CD4-positive, alpha-beta memory T cell (primary cell): ENCODE measurements at regions not wholly inside any gene's neighbourhood (a gene's known extent, or its start where the extent isn't known, plus 50 kb on each side); places are given as distances from the start of the nearest gene placed in this dataset.
A peak's percentile ranks its signal among the peaks of the same experiment; 100 is the strongest.

Experiments used
- CTCF ChIA-PET: fragments of 350-600 bp; sonication (Branson Sonifier 250); formaldehyde crosslinking; loops from one replicate; lab custom pipeline; 2021; ENCODE audit warnings: inconsistent platforms; ENCODE audit not compliant: partially characterized antibody; lab: Charles Lee
- POLR2A ChIA-PET: fragments of 350-600 bp; sonication (Branson Sonifier 250); formaldehyde crosslinking; loops from one replicate; lab custom pipeline; 2021; ENCODE audit not compliant: partially characterized antibody; lab: Charles Lee
- DNase-seq, 5 donors: peaks; one replicate each; pipeline versions ENCODE4 v3.0.0 to v3.0.0-alpha.2; 2020 to 2022; ENCODE audit warnings: mixed read lengths in 1 of 5
- H3K27ac ChIP-seq: one replicate; pipeline ENCODE4 v1.7.0; 2013; ENCODE audit warnings: low read depth, low read length
- H3K27me3 ChIP-seq: 2 replicates; pipeline ENCODE4 v1.7.0; 2013; ENCODE audit warnings: mild to moderate bottlenecking, low read length, moderate library complexity; ENCODE audit not compliant: insufficient read depth
- H3K36me3 ChIP-seq: 2 replicates; pipeline ENCODE4 v1.7.0; 2013; ENCODE audit warnings: mild to moderate bottlenecking, low read length, moderate library complexity; ENCODE audit not compliant: insufficient read depth
- H3K4me1 ChIP-seq: 2 replicates; pipeline ENCODE4 v1.7.0; 2013; ENCODE audit warnings: mild to moderate bottlenecking, low read length, moderate library complexity; ENCODE audit not compliant: insufficient read depth
- H3K4me3 ChIP-seq, 2 donors: one replicate each; pipeline ENCODE4 v1.7.0; 2013; ENCODE audit warnings: low read length in 2 of 2, mild to moderate bottlenecking in 1 of 2
- H3K9me3 ChIP-seq, 2 donors: one replicate each; pipeline ENCODE4 v1.7.0; 2013; ENCODE audit warnings: low read length in 2 of 2, control low read depth in 1 of 2; ENCODE audit not compliant: control insufficient read depth in 1 of 2
- H3K27ac Mint-ChIP-seq, 7 donors: one replicate each; pipeline ENCODE4 v1.8.0; 2020 to 2021; ENCODE audit warnings: mixed read lengths in 7 of 7, mild to moderate bottlenecking in 6 of 7, inconsistent platforms in 3 of 7, moderate library complexity in 3 of 7
- H3K27me3 Mint-ChIP-seq, 2 donors: one replicate each; pipeline ENCODE4 v1.8.0; 2020 to 2021; ENCODE audit warnings: mixed read lengths in 2 of 2
- H3K36me3 Mint-ChIP-seq, 2 donors: one replicate each; pipeline ENCODE4 v1.8.0; 2020 to 2021; ENCODE audit warnings: mixed read lengths in 2 of 2, inconsistent platforms in 1 of 2, mild to moderate bottlenecking in 1 of 2
- H3K4me1 Mint-ChIP-seq, 4 donors: one replicate each; pipeline ENCODE4 v1.8.0; 2020 to 2021; ENCODE audit warnings: mixed read lengths in 4 of 4, mild to moderate bottlenecking in 1 of 4
- H3K4me3 Mint-ChIP-seq, 8 donors: one replicate each; pipeline ENCODE4 v1.8.0; 2020 to 2021; ENCODE audit warnings: mixed read lengths in 8 of 8, mild to moderate bottlenecking in 7 of 8, moderate library complexity in 6 of 8, inconsistent platforms in 3 of 8
- H3K9me3 Mint-ChIP-seq, 8 donors: one replicate each; pipeline ENCODE4 v1.8.0; 2020 to 2021; ENCODE audit warnings: mixed read lengths in 8 of 8, mild to moderate bottlenecking in 5 of 8, inconsistent platforms in 3 of 8, moderate library complexity in 1 of 8
- intact Hi-C: fragments of 100-400 bp; cut with micrococcal nuclease; formaldehyde crosslinking; loops from one replicate; pipeline ENCODE4 v1.15.1; 2023

GRCh38 chr1:216898801-216899200, 175.6 kb upstream of the ESRRG start:
- Mint-ChIP-seq H3K4me3 (no peak overlapping the region), H3K36me3 (no peaks in the 10 kb centered on the region), H3K27ac (no peak overlapping the region), H3K27me3 (no peaks in the 10 kb centered on the region), H3K9me3 (peaks cover 0 to 5% (median 4%) of the 10 kb centered on the region in 8 donors), H3K4me1 (no peaks in the 10 kb centered on the region)
- ChIA-PET POLR2A (no interaction called here), CTCF (no interaction called here)
- H3K4me3 ChIP-seq, result no peak overlapping the region
- H3K4me1 ChIP-seq, result no peaks in the 10 kb centered on the region
- DNase-seq, result no peak
- H3K27ac ChIP-seq, result no peak overlapping the region
- intact Hi-C loops, result no loop called here
- H3K27me3 ChIP-seq, result no peaks in the 10 kb centered on the region
- no peaks in the 10 kb centered on the region for H3K9me3 ChIP-seq
- no peaks in the 10 kb centered on the region for H3K36me3 ChIP-seq

DNA sequence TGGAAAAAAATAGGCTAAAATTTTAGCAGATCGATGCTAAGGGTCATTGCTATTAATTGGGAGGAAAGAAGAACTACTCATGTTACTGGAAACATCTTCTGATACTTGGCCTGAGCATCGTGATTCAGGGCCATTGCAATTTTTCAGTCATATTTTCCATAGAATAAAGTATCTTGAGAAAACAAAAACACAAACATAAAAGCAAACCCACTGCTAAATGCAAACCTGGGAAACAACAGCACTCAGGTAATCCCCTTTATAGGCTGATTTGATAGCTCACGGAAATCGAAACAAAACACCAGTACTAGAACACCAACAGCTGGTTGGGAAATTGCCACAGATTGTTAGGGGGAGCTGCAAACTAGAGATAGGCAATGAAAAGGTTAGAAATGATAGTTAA, 172.9 kb upstream of the ESRRG start:
- H3K9me3 Mint-ChIP-seq, result peaks cover 0 to 5% (median 3%) of the 10 kb centered on the region in 8 donors
- Histone ChIP-seq H3K4me3 (no peak overlapping the region), H3K4me1 (no peaks in the 10 kb centered on the region), H3K27ac (no peak overlapping the region), H3K36me3 (no peaks in the 10 kb centered on the region), H3K9me3 (no peaks in the 10 kb centered on the region), H3K27me3 (no peaks in the 10 kb centered on the region)
- ChIA-PET CTCF (no interaction called here), POLR2A (no interaction called here)
- H3K27ac Mint-ChIP-seq, result no peak overlapping the region
- H3K4me3 Mint-ChIP-seq, result no peak overlapping the region
- H3K36me3 Mint-ChIP-seq, result no peaks in the 10 kb centered on the region
- intact Hi-C loops, result no loop called here
- no peaks in the 10 kb centered on the region for H3K27me3 Mint-ChIP-seq
- no peak for DNase-seq
- no peaks in the 10 kb centered on the region for H3K4me1 Mint-ChIP-seq

DNA sequence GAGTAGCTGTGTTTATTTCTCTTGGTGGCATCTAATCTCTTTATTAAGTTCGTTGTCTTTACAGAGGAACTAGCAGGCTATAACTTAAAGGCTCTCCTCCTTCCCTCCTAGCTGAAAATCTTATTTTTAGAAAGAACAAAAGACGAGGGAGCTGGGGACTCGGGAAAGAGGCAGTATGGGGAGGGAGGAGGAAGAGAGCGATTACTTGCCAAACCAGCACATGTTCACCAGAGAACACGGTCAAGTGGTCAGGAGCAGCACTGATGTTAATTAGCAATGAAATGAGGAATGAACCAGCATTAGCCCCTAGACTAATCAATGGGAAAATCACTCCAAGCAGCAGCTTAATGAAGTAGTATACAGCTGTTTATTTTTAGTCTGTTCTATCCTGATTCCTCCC, 171.3 kb upstream of the ESRRG start:
- no peak for DNase-seq
- Mint-ChIP-seq H3K4me3 (no peak overlapping the region), H3K36me3 (no peaks in the 10 kb centered on the region), H3K9me3 (peaks cover 0 to 5% (median 2%) of the 10 kb centered on the region in 8 donors), H3K4me1 (no peaks in the 10 kb centered on the region), H3K27me3 (no peaks in the 10 kb centered on the region), H3K27ac (no peak overlapping the region)
- Histone ChIP-seq H3K27ac (no peak overlapping the region), H3K27me3 (no peaks in the 10 kb centered on the region), H3K36me3 (no peaks in the 10 kb centered on the region), H3K4me1 (no peaks in the 10 kb centered on the region), H3K9me3 (no peaks in the 10 kb centered on the region), H3K4me3 (no peak overlapping the region)
- CTCF ChIA-PET, result no interaction called here
- intact Hi-C loops, result no loop called here
- POLR2A ChIA-PET, result no interaction called here

DNA sequence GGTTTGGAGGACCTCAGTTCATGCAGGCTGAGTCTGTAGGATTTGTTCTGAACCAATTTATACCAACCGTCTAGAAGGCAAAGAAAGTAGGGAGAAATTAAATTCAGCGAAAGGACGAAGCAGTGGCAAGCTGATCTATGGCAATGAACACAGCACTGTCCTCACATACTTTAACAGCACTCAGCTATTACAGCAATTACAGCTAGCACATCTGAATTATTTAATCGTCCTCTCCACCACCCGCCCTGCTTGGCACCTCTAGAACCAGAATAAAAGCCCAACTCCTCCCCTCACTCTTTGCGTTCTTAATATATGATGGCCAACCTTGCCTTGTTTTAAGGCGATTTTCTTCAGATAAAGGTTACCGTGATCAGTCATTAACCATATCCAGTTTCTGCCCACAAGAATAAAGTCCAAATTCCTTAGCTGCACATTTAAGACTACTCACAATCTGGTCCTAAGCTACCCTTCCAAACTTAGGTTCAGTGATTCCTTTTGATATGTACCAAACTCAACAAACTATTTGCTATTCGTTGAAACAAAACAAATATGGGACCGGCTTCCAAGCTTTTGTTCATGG, 169.4 kb upstream of the ESRRG start:
- no peaks in the 10 kb centered on the region for H3K9me3 ChIP-seq
- H3K4me3 Mint-ChIP-seq, result no peak overlapping the region
- no peaks in the 10 kb centered on the region for H3K27me3 Mint-ChIP-seq
- H3K36me3 ChIP-seq, result no peaks in the 10 kb centered on the region
- H3K27ac ChIP-seq, result no peak overlapping the region
- no peak for DNase-seq
- no peaks in the 10 kb centered on the region for H3K27me3 ChIP-seq
- peak overlapping the region in 1 of 7 donors; percentile 4 for H3K27ac Mint-ChIP-seq
- no peaks in the 10 kb centered on the region for H3K36me3 Mint-ChIP-seq
- intact Hi-C loops, result no loop called here
- no peaks in the 10 kb centered on the region for H3K4me1 Mint-ChIP-seq
- CTCF ChIA-PET, result no interaction called here
- H3K4me1 ChIP-seq, result no peaks in the 10 kb centered on the region
- H3K9me3 Mint-ChIP-seq, result peaks cover 0 to 5% (median 2%) of the 10 kb centered on the region in 8 donors
- POLR2A ChIA-PET, result no interaction called here
- no peak overlapping the region for H3K4me3 ChIP-seq

GRCh38 chr1:216890871-216891270, 167.6 kb upstream of the ESRRG start:
- H3K4me3 ChIP-seq, result no peak overlapping the region
- H3K4me1 ChIP-seq, result no peaks in the 10 kb centered on the region
- POLR2A ChIA-PET, result no interaction called here
- H3K36me3 Mint-ChIP-seq, result no peaks in the 10 kb centered on the region
- H3K9me3 Mint-ChIP-seq, result peaks cover 0 to 4% (median 0%) of the 10 kb centered on the region in 8 donors
- H3K9me3 ChIP-seq, result no peaks in the 10 kb centered on the region
- no peak overlapping the region for H3K27ac ChIP-seq
- no peaks in the 10 kb centered on the region for H3K27me3 ChIP-seq
- no peaks in the 10 kb centered on the region for H3K36me3 ChIP-seq
- H3K27me3 Mint-ChIP-seq, result no peaks in the 10 kb centered on the region
- H3K4me3 Mint-ChIP-seq, result no peak overlapping the region
- H3K4me1 Mint-ChIP-seq, result no peaks in the 10 kb centered on the region
- intact Hi-C loops, result no loop called here
- CTCF ChIA-PET, result no interaction called here
- no peak overlapping the region for H3K27ac Mint-ChIP-seq
- no peak for DNase-seq

- Histone ChIP-seq H3K27ac (no peak overlapping the region), H3K4me1 (no peaks in the 10 kb centered on the region), H3K4me3 (no peak overlapping the region), H3K27me3 (no peaks in the 10 kb centered on the region), H3K36me3 (no peaks in the 10 kb centered on the region), H3K9me3 (no peaks in the 10 kb centered on the region)
- H3K27me3 Mint-ChIP-seq, result no peaks in the 10 kb centered on the region
- no peaks in the 10 kb centered on the region for H3K36me3 Mint-ChIP-seq
- CTCF ChIA-PET, result no interaction called here
- intact Hi-C loops, result no loop called here
- no peak overlapping the region for H3K4me3 Mint-ChIP-seq
- H3K27ac Mint-ChIP-seq, result no peak overlapping the region
- POLR2A ChIA-PET, result no interaction called here
- peaks cover 0 to 4% (median 0%) of the 10 kb centered on the region in 8 donors for H3K9me3 Mint-ChIP-seq
- no peaks in the 10 kb centered on the region for H3K4me1 Mint-ChIP-seq
- no peak for DNase-seq
These were observed 165.5 kb upstream of the ESRRG start for GRCh38 chr1:216888731-216889130.

DNA sequence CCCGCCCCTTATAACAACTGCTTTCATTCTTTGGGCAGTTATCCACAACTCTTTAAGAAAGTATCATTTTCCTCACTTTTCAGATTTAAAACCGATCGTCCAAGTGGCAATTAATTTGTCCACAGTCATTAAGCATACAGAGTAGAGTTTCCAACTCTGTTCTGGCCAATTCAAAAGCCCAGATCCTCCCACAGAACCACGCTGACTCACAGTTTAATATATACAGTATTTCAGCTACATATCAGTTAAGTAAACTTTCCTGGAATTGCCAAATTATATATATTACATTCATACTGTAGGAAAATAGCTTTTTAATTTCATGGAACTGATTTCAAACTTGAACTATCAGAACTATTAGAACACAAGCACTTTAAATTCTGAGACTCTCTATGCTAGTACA, 163.8 kb upstream of the ESRRG start:
- H3K27me3 Mint-ChIP-seq, result no peaks in the 10 kb centered on the region
- H3K4me1 Mint-ChIP-seq, result no peaks in the 10 kb centered on the region
- no peaks in the 10 kb centered on the region for H3K27me3 ChIP-seq
- POLR2A ChIA-PET, result no interaction called here
- intact Hi-C loops, result no loop called here
- no peak overlapping the region for H3K27ac ChIP-seq
- H3K9me3 Mint-ChIP-seq, result peaks cover 0 to 5% (median 0%) of the 10 kb centered on the region in 8 donors
- no peak for DNase-seq
- no peak overlapping the region for H3K4me3 ChIP-seq
- no peak overlapping the region for H3K4me3 Mint-ChIP-seq
- no peaks in the 10 kb centered on the region for H3K4me1 ChIP-seq
- no peaks in the 10 kb centered on the region for H3K9me3 ChIP-seq
- CTCF ChIA-PET, result no interaction called here
- no peak overlapping the region for H3K27ac Mint-ChIP-seq
- no peaks in the 10 kb centered on the region for H3K36me3 Mint-ChIP-seq
- H3K36me3 ChIP-seq, result no peaks in the 10 kb centered on the region
